Fibroblast of lung (primary cell): ENCODE measurements at regions not wholly inside any gene's neighbourhood (a gene's known extent, or its start where the extent isn't known, plus 50 kb on each side); places are given as distances from the start of the nearest gene placed in this dataset.

Experiments
- DNase-seq, 2 donors: peaks; one replicate each; pipeline versions ENCODE4 v3.0.0 to v3.0.0-alpha.2; 2010; ENCODE audit warnings: low read depth in 2 of 2
- H2AFZ ChIP-seq: 2 replicates; pipeline ENCODE4 v1.5.1; 2012; ENCODE audit warnings: low read length, control low read depth, inconsistent platforms
- H3K27ac ChIP-seq: 2 replicates; pipeline ENCODE4 v1.5.1; 2011; ENCODE audit warnings: low read length, control low read depth; ENCODE audit not compliant: insufficient read depth
- H3K27me3 ChIP-seq: 2 replicates; pipeline ENCODE4 v1.5.1; 2011; ENCODE audit warnings: mild to moderate bottlenecking, low read length; ENCODE audit not compliant: control insufficient read depth, insufficient read depth
- H3K36me3 ChIP-seq: 2 replicates; pipeline ENCODE4 v1.5.1; 2011; ENCODE audit warnings: low read length; ENCODE audit not compliant: control insufficient read depth, insufficient read depth
- H3K4me1 ChIP-seq: 2 replicates; pipeline ENCODE4 v1.5.1; 2011; ENCODE audit warnings: low read length; ENCODE audit not compliant: control insufficient read depth, insufficient read depth; ENCODE audit errors: extremely low read depth
- H3K4me2 ChIP-seq: 2 replicates; pipeline ENCODE4 v1.5.1; 2011; ENCODE audit warnings: low read length, control low read depth; ENCODE audit not compliant: insufficient read depth; ENCODE audit errors: extremely low read depth
- H3K4me3 ChIP-seq, 4 experiments: fragments of 200-600 bp in 1 of 4; sonication (generic) in 1 of 4; replicated peaks in 1 of 4; 2 replicates each; pipeline ENCODE4 v1.5.1; 2011 to 2016; ENCODE audit warnings: low read length in 4 of 4, low read depth in 3 of 4, mild to moderate bottlenecking in 3 of 4, control low read depth in 2 of 4, inconsistent platforms in 1 of 4, mixed read lengths in 1 of 4; ENCODE audit not compliant: insufficient read depth in 1 of 4; ENCODE audit errors: control extremely low read depth in 1 of 4
- H3K79me2 ChIP-seq: 2 replicates; pipeline ENCODE4 v1.5.1; 2012; ENCODE audit warnings: mild to moderate bottlenecking, low read length, inconsistent platforms; ENCODE audit not compliant: control insufficient read depth, insufficient read depth
- H3K9ac ChIP-seq: 2 replicates; pipeline ENCODE4 v1.5.1; 2011; ENCODE audit warnings: mild to moderate bottlenecking, low read length, control low read depth; ENCODE audit not compliant: insufficient read depth
- H3K9me3 ChIP-seq: 2 replicates; pipeline ENCODE4 v1.5.1; 2012; ENCODE audit warnings: low read depth, low read length; ENCODE audit not compliant: control insufficient read depth, insufficient read depth
- H4K20me1 ChIP-seq: 2 replicates; pipeline ENCODE4 v1.5.1; 2011; ENCODE audit warnings: low read length; ENCODE audit not compliant: control insufficient read depth, insufficient read depth; ENCODE audit errors: extremely low read depth
- CTCF ChIP-seq, 2 donors: IDR thresholded peaks in 1 of 2; conservative IDR thresholded peaks in 1 of 2; 1 replicate in 1 of 2; 2 replicates in 1 of 2; pipeline ENCODE4 v1.5.1; 2011 to 2012; ENCODE audit warnings: low read length in 2 of 2, control low read depth in 1 of 2, inconsistent platforms in 1 of 2, low read depth in 1 of 2, mild to moderate bottlenecking in 1 of 2
- EZH2 ChIP-seq: IDR thresholded peaks from 2 replicates; pipeline ENCODE4 v1.5.1; 2012; ENCODE audit warnings: low read length, control low read depth, mild to moderate bottlenecking; ENCODE audit errors: missing control alignments

DNA sequence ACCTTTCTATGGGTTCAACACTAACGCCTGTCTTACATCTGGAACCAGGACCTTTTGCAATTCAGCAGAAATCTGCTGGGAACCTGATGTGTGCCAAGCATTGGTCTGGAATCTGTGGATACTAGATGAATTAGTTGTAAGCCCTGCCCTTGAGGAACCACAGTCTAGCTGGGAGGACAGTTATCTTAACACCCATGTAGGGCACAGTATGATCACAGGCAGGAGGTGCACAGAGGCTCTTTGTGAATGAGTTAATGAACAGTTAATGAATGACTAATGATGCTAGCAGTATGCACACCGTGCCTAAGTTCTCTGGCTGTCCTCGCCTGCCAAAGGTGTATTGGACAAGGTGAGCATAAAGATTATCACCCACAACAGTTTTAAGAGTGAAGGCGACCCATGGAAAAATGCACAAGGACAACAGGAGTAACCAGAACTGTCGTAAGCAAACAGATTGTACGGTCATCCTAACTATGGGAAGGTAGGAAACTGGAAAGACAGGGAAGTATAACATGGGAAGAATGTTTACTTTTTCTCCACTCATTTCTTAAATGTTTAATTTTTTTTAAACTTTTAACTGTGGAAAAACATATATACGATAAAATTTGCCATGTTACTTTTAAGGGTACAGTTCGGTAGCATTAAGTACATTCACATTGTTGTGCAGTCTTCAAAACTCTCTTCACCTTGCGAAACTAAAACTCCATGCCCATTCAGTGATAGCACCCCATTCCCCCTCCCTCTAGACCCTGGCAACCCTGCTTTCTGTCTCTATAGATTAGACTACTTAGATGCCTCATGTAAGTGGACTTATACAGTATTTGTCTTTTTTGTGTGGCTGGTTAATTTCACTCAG, 139.9 kb downstream of the CXCL12 start:
- TF ChIP-seq CTCF (conservative IDR thresholded peaks at IDR 0.05 in 1 of 2, IDR thresholded peaks at IDR 0.05 in 1 of 2; ENCODE audit: low read depth in 1 of 2, low read length in 2 of 2) (no peak), EZH2 (no peak)
- no peak for DNase-seq
- peaks cover 13% of the 10 kb centered on the region for H3K27me3 ChIP-seq

DNA sequence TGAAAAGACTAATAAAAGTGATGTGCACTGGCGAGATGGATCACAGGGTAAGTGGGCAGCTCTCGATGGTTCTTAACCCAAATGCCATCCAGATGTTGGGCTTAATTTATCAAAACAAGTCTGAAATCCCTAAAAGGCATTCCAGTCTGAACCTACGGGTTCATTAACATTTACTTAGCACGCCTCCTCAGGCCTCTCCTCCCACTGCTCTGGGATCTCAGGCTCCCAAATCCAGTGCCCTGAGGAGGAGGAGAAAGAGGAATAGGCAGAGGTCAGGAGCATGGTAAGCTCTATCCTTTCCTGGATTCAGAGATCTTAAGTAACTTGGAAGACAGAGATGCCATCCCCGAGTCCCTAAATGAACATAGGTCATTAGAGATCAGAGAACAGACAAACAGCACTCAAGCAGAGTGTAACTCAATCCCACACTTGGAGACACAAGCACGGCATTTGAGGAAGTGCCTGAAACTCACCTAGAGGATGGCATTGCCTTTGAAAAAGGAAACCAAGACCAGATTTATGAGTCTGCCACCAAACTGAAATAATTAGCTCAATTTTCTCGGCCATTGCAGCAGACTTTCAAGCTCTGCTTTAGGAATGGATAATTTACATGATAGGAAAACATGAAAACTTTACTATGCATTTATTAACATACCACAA, 140.9 kb downstream of the CXCL12 start:
- Histone ChIP-seq H3K4me2 (no peak overlapping the region), H2AFZ (no peak overlapping the region), H3K4me1 (no peaks in the 10 kb centered on the region), H3K27ac (no peak overlapping the region), H3K27me3 (peaks cover 13% of the 10 kb centered on the region), H4K20me1 (no peaks in the 10 kb centered on the region), H3K79me2 (no peaks in the 10 kb centered on the region), H3K9me3 (no peaks in the 10 kb centered on the region), H3K36me3 (no peaks in the 10 kb centered on the region), H3K4me3 (no peak overlapping the region), H3K9ac (no peak overlapping the region)
- no peak for DNase-seq
- no peak for TF ChIP-seq EZH2
- no peak for TF ChIP-seq CTCF (conservative IDR thresholded peaks at IDR 0.05 in 1 of 2, IDR thresholded peaks at IDR 0.05 in 1 of 2; ENCODE audit: low read depth in 1 of 2, low read length in 2 of 2)

More for the DNA sequence above, 139.9 kb downstream of the CXCL12 start:
- H2AFZ ChIP-seq, result no peak overlapping the region
- H3K9me3 ChIP-seq, result no peaks in the 10 kb centered on the region
- no peak overlapping the region for H3K4me3 ChIP-seq
- no peak overlapping the region for H3K4me2 ChIP-seq
- H3K9ac ChIP-seq, result no peak overlapping the region
- no peaks in the 10 kb centered on the region for H3K79me2 ChIP-seq
- no peaks in the 10 kb centered on the region for H3K36me3 ChIP-seq
- H4K20me1 ChIP-seq, result no peaks in the 10 kb centered on the region
- H3K27ac ChIP-seq, result no peak overlapping the region
- H3K4me1 ChIP-seq, result no peaks in the 10 kb centered on the region

GRCh38 chr10:44242826-44243225, 142.1 kb downstream of the CXCL12 start:
- TF ChIP-seq CTCF (conservative IDR thresholded peaks at IDR 0.05 in 1 of 2, IDR thresholded peaks at IDR 0.05 in 1 of 2; ENCODE audit: low read depth in 1 of 2, low read length in 2 of 2) (no peak), EZH2 (no peak)

More at GRCh38 chr10:44242826-44243225, 142.1 kb downstream of the CXCL12 start:
- Histone ChIP-seq H3K4me3 (no peak overlapping the region), H3K27me3 (peaks cover 13% of the 10 kb centered on the region), H2AFZ (no peak overlapping the region), H3K27ac (no peak overlapping the region), H3K9ac (no peak overlapping the region), H3K4me2 (no peak overlapping the region), H4K20me1 (no peaks in the 10 kb centered on the region), H3K9me3 (no peaks in the 10 kb centered on the region), H3K79me2 (no peaks in the 10 kb centered on the region), H3K4me1 (no peaks in the 10 kb centered on the region), H3K36me3 (no peaks in the 10 kb centered on the region)
- DNase-seq, result peak in 1 of 2 donors; percentile 20
